Thymus (tissue), 11 donors: ENCODE measurements at regions not wholly inside any gene's neighbourhood (a gene's known extent, or its start where the extent isn't known, plus 50 kb on each side); places are given as distances from the start of the nearest gene placed in this dataset.
"Not testable (repeated sequence)": the region's sequence is repeated elsewhere in the genome, so short reads cannot be mapped to it uniquely, and the experiment has no call there.

Experiments
- DNase-seq, 9 donors: peaks; one replicate each; pipeline ENCODE4 v3.0.0-alpha.2; 2013; ENCODE audit warnings: low spot score in 9 of 9, low read depth in 6 of 9, missing footprints in 1 of 9
- H3K27ac ChIP-seq, 2 donors: one replicate each; pipeline ENCODE4 v1.5.1; 2013; ENCODE audit warnings: control low read depth in 1 of 2, low read depth in 1 of 2, low read length in 1 of 2, mild to moderate bottlenecking in 1 of 2, moderate library complexity in 1 of 2
- H3K27me3 ChIP-seq, 2 donors: one replicate each; pipeline ENCODE4 v1.5.1; 2013; ENCODE audit warnings: low read length in 1 of 2; ENCODE audit not compliant: control insufficient read depth in 2 of 2, insufficient read depth in 1 of 2
- H3K36me3 ChIP-seq, 2 donors: one replicate each; pipeline ENCODE4 v1.5.1; 2013; ENCODE audit warnings: low read length in 1 of 2, mild to moderate bottlenecking in 1 of 2, moderate library complexity in 1 of 2; ENCODE audit not compliant: control insufficient read depth in 2 of 2, insufficient read depth in 2 of 2
- H3K4me1 ChIP-seq, 2 donors: one replicate each; pipeline ENCODE4 v1.5.1; 2013; ENCODE audit warnings: low read length in 2 of 2; ENCODE audit not compliant: control insufficient read depth in 2 of 2, insufficient read depth in 2 of 2
- H3K4me3 ChIP-seq, 2 donors: one replicate each; pipeline ENCODE4 v1.5.1; 2013; ENCODE audit warnings: low read length in 2 of 2, control low read depth in 1 of 2, mild to moderate bottlenecking in 1 of 2
- H3K9me3 ChIP-seq, 2 donors: one replicate each; pipeline ENCODE4 v1.5.1; 2013; ENCODE audit warnings: low read length in 1 of 2, mild to moderate bottlenecking in 1 of 2; ENCODE audit not compliant: control insufficient read depth in 2 of 2, insufficient read depth in 1 of 2
- WGBS: extraction: QIAGEN DNeasy Blood & Tissue Kit; methylation state at CpG from one replicate; pipeline ENCODE4 v1.1.7; 2013; 5-methylcytosine and 5-hydroxymethylcytosine counted together
- donor health status: healthy.

DNA sequence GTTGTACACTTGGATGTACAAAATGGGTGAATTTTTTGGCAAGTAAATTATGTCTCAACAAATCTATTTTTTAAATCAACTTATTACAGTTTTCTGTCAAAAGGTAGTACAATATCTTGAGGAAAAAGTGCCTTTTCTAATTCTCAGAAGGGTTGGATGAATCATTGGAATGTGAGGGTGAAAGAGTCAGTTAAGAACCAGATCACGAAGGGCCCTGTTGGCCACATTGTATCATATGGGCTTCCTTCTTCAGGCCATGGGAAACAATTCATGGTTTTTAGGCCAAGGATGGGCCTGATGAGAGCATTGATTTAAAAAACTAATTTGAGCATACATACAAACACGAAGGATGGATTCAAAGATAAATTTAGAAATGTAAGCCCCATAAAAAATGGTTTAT is 503.7 kb downstream of the TNS3 start:
- Histone ChIP-seq H3K27ac (no peak overlapping the region), H3K36me3 (no peaks in the 10 kb centered on the region), H3K4me3 (no peak overlapping the region), H3K9me3 (no peaks in the 10 kb centered on the region), H3K4me1 (peaks cover 0 to 2% of the 10 kb centered on the region in 2 donors), H3K27me3 (no peaks in the 10 kb centered on the region)
- WGBS, result 94% methylated on average over 2 of the region's 2 CpGs
- no peak for DNase-seq

DNA sequence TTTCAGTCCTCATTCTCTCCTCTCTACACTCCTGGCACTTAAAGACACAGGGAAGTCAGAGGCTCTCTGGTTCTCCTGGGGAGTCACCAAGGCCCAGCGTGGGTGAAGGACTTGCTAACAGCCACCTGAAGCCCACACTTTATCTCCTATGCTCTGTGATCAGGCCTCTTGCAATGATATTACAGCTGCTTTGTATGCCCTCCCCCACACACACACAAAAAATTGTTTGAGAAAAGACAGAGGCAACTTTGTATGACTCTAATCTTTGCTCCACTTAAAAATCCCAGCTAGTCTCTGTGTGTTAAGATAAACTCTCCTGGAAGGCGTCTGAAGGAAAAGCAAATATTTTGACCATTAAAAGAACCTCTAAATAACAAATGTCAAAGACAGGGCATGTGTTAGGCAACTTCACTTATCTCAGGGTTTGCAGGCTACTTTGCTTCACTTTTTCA is 507.2 kb downstream of the TNS3 start:
- Histone ChIP-seq H3K27ac (no peak overlapping the region), H3K27me3 (no peaks in the 10 kb centered on the region), H3K9me3 (no peaks in the 10 kb centered on the region), H3K4me3 (no peak overlapping the region), H3K4me1 (peaks cover 0 to 2% of the 10 kb centered on the region in 2 donors), H3K36me3 (no peaks in the 10 kb centered on the region)
- 85% methylated on average over 2 of the region's 2 CpGs for WGBS
- no peak for DNase-seq

DNA sequence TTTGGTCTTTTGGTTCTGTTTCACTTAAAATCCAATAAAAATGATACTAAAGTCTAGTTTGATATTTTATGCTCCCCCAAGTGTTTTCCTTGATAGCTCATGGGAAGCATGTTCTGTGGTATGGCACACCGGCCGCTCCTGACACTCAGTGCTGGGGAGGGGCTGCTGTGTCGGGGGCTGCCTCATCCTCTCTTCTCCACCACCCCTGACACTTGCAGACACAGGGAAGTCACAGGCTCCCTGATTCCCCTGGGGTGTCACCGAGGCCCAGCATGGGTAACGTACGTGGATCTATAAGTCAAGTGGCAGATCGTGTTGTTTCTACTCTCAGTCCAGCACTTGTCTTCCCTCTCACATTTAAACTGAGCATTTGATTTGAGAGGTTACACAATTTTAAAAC is 508.6 kb downstream of the TNS3 start:
- 97% methylated on average over 7 of the region's 7 CpGs for WGBS
- Histone ChIP-seq H3K27ac (no peak overlapping the region), H3K4me3 (no peak overlapping the region), H3K36me3 (no peaks in the 10 kb centered on the region), H3K9me3 (no peaks in the 10 kb centered on the region), H3K27me3 (no peaks in the 10 kb centered on the region), H3K4me1 (peaks cover 0 to 2% of the 10 kb centered on the region in 2 donors)
- no peak for DNase-seq

DNA sequence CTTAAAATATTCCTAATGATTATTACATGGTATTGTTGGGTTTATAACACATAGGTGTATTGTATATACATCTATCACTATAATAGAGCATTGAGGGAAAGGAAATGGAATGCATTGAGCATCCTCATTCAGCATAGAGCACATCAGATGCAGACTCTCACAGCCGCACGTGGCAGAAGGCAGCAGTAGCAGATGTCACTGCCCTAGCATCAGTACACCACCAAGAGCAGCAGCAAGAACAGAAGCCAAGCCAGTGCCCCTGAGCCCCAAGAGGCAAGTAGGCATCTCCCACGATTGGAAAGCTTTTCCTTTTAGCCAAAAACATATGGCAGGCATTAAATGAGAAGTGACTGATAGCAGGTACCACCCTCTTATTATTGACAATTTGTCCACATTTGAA is 510.0 kb downstream of the TNS3 start:
- Histone ChIP-seq H3K4me3 (no peak overlapping the region), H3K4me1 (peaks cover 0 to 2% of the 10 kb centered on the region in 2 donors), H3K27ac (no peak overlapping the region), H3K27me3 (no peaks in the 10 kb centered on the region), H3K36me3 (no peaks in the 10 kb centered on the region), H3K9me3 (no peaks in the 10 kb centered on the region)
- no peak for DNase-seq
- WGBS, result 91% methylated on average over 3 of the region's 3 CpGs

DNA sequence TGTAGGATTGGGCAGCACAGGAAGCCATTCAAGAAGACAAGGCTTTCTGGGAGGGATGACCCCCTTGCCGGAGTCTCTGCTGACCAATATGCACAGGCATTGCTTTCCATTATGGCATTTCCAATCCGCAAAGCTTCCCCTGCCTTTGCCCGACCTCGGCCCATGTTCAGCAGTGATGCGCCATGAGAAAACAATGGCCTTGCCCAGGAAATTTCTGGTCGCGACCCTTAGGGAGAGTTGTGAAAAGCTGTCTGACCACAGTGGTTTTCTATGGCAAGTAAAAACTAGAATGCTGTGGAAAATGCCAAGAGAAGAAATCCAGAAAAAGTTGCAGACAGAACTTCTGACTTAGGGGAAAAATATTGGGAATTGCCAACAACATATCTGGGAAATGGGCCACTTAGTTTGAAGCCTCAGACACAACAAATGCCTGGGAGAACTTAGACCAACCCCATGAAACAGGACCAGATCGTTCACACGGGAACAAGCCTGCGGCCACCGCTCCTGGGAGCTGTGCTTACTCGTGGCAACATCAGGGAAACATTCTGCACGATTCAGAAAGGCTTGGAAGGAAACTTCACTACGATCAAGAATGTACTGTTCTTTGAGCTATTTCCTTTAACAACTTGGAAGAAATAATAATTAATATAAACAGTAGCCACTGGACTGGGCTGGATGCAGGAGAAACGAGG is 512.4 kb downstream of the TNS3 start:
- WGBS, result 94% methylated on average over 15 of the region's 15 CpGs
- Histone ChIP-seq H3K36me3 (no peaks in the 10 kb centered on the region), H3K9me3 (no peaks in the 10 kb centered on the region), H3K27ac (no peak overlapping the region), H3K4me1 (peaks cover 0 to 2% of the 10 kb centered on the region in 2 donors), H3K27me3 (no peaks in the 10 kb centered on the region), H3K4me3 (no peak overlapping the region)
- DNase-seq, result no peak

DNA sequence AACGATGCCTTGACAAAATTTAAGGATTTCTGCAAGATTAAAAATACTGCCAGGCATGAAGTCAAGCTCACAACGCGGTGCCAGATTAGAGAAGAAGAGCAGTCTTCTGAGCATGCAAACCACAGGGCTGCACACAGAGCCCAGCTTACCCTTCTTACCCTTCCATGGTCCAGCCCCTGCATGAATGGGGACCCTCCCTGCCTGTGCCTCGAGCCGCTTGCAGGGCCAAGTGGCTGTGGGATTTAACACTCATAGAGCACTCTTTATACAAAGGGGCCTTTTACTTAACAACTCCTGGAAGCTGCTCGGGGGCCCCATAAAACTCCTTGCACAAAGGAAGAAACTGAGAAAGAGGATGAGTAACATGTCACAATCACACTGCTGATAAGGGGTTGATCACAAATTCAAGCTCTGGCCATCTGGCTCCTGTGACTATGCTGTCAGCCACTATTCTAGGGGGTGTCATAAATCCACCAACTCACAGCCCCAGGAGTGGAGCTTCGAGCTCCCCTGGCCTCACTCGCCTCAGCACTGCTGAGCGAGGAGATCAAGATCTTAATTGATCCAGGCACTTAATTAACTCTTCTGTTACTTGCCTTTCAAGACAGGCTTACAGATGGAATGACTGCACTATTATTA is 514.8 kb downstream of the TNS3 start:
- H3K27ac ChIP-seq, result no peak overlapping the region
- H3K9me3 ChIP-seq, result no peaks in the 10 kb centered on the region
- 84% methylated on average over 9 of the region's 9 CpGs for WGBS
- DNase-seq, result no peak
- no peaks in the 10 kb centered on the region for H3K4me1 ChIP-seq
- H3K36me3 ChIP-seq, result no peaks in the 10 kb centered on the region
- no peak overlapping the region for H3K4me3 ChIP-seq
- H3K27me3 ChIP-seq, result no peaks in the 10 kb centered on the region

DNA sequence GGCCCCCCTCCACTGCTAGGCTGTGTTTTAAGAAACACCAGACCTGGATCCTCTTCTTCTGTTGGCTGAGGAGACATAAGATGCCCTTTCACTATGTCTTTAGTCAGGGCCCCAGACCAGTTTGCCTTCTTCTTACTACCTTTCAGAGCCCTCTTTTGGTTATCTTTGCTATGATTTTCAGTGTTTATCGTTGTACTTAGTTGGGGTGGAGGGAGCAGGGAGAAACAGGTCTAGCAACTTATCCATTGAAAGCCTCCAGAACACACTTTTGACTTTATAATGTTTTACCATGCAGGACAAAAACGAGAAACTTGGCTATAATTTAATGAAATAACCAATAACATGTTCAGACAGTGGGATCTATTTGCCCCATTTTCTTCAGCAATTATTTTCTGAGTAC is 525.2 kb downstream of the TNS3 start:
- DNase-seq, result no peak
- no peak overlapping the region for H3K4me3 ChIP-seq
- H3K27me3 ChIP-seq, result peaks cover 0 to 15% of the 10 kb centered on the region in 2 donors
- no peaks in the 10 kb centered on the region for H3K4me1 ChIP-seq
- no peaks in the 10 kb centered on the region for H3K36me3 ChIP-seq
- no peaks in the 10 kb centered on the region for H3K9me3 ChIP-seq
- H3K27ac ChIP-seq, result no peak overlapping the region
- WGBS, result 69% methylated on average over 2 of the region's 2 CpGs

DNA sequence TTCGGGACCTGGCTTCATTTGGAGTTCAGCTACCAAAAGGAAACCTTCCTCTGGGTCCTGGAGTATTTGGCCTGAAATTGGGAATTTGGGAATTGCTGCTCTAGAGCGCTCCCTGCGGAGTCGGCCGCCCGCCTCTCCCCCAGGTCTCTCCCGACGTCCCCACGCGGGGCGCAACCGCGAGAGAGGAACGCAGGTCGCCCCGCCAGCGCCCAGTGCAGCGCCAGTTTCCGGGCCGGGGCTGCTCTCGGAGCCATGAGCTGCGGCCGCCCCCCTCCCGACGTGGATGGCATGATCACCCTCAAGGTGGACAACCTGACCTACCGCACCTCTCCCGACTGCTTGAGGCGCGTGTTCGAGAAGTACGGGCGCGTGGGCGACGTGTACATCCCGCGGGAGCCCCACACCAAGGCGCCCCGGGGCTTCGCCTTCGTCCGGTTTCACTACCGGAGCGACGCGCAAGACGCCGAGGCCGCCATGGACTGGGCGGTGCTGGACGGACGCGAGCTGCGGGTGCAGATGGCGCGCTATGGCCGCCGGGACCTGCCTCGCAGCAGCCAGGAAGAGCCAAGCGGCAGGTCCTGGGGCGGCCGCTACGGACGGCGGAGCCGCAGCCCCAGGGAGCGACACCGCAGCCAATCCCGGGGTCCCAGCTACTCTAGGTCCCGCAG is 529.2 kb downstream of the TNS3 start:
- 33% methylated on average over 70 of the region's 70 CpGs for WGBS
- not testable (repeated sequence) for H3K4me1 ChIP-seq, H3K27ac ChIP-seq, DNase-seq, H3K9me3 ChIP-seq, H3K4me3 ChIP-seq, H3K36me3 ChIP-seq
- peaks cover 0 to 18% of the 10 kb centered on the region in 2 donors for H3K27me3 ChIP-seq

DNA sequence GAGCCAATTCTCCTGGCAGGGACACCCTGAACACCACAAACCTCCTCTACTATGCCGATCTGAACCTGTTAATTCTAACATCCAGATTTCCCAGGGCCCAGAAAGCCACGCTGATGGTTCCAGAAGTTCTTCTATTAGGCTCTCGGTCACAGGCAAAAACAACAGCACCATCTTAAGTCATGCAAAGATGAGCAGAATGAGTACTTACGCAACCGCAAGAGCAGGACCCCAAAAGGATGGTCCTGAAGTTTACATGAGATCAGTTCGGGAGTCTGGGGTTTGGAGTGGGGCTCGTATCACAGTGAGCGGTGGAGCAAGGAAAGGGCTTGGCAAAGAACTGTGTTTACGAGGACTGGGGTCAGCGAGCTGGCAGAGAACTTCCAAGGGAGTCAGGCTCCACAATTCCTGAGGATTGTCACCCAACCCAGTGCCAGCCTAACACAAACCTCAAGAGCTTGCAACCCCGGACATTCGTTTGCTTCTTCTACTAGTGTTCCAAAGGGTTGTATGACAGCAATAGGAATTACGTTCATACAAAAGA is 532.6 kb downstream of the TNS3 start:
- Histone ChIP-seq H3K27me3 (peaks cover 0 to 18% of the 10 kb centered on the region in 2 donors), H3K4me1 (peaks cover 0 to 3% of the 10 kb centered on the region in 2 donors), H3K27ac (no peak overlapping the region), H3K4me3 (no peak overlapping the region), H3K36me3 (no peaks in the 10 kb centered on the region), H3K9me3 (no peaks in the 10 kb centered on the region)
- DNase-seq, result no peak
- 95% methylated on average over 13 of the region's 13 CpGs for WGBS
